AG10803 (cell line): ENCODE measurements at regions not wholly inside any gene's neighbourhood (a gene's known extent, or its start where the extent isn't known, plus 50 kb on each side); places are given as distances from the start of the nearest gene placed in this dataset.
"Not testable (repeated sequence)": the region's sequence is repeated elsewhere in the genome, so short reads cannot be mapped to it uniquely, and the experiment has no call there.

Source experiments
- DNase-seq: peaks from one replicate; pipeline ENCODE4 v3.0.0; 2010; ENCODE audit warnings: low read depth
- H3K4me3 ChIP-seq: 2 replicates; pipeline ENCODE4 v1.5.1; 2011; ENCODE audit warnings: mild to moderate bottlenecking, low read length, control low read depth
- TF ChIP-seq, protein P1 (sequence below): conservative IDR thresholded peaks from 2 replicates; pipeline ENCODE4 v1.5.1; 2011; ENCODE audit warnings: mild to moderate bottlenecking, low read length, control low read depth, inconsistent platforms

DNA sequence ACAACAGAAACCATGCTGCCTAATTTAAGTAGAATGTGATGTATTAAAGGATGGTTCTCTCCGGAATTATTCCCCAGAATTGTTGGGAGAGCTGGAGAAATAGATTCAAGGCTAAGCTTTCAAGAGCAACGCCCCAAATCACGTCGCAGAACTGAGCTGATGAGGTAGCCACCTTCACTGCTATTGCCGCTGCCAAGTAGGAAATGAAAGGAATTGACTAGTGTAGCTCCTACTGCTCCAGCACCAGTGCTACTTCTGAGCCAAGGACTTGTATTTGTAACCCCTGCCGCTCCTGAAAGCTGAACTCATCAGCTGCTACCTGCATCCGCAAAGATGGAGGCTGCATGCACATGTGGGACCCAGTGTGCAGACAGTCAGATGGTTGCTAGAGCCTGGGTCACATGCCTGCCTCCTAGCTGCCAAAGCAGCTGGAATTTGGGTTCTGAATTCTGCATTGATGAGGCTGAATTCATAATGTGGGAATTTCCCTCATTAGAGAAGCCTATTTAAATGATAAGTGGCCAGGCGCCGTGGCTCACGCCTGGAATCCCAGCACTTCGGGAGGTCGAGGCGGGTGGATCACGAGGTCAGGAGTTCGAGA lies 173.9 kb downstream of the PDGFRA start:
- H3K4me3 ChIP-seq = no peak overlapping the region
- TF ChIP-seq, protein P1, sequence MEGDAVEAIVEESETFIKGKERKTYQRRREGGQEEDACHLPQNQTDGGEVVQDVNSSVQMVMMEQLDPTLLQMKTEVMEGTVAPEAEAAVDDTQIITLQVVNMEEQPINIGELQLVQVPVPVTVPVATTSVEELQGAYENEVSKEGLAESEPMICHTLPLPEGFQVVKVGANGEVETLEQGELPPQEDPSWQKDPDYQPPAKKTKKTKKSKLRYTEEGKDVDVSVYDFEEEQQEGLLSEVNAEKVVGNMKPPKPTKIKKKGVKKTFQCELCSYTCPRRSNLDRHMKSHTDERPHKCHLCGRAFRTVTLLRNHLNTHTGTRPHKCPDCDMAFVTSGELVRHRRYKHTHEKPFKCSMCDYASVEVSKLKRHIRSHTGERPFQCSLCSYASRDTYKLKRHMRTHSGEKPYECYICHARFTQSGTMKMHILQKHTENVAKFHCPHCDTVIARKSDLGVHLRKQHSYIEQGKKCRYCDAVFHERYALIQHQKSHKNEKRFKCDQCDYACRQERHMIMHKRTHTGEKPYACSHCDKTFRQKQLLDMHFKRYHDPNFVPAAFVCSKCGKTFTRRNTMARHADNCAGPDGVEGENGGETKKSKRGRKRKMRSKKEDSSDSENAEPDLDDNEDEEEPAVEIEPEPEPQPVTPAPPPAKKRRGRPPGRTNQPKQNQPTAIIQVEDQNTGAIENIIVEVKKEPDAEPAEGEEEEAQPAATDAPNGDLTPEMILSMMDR = no peak
- DNase-seq = no peak

DNA sequence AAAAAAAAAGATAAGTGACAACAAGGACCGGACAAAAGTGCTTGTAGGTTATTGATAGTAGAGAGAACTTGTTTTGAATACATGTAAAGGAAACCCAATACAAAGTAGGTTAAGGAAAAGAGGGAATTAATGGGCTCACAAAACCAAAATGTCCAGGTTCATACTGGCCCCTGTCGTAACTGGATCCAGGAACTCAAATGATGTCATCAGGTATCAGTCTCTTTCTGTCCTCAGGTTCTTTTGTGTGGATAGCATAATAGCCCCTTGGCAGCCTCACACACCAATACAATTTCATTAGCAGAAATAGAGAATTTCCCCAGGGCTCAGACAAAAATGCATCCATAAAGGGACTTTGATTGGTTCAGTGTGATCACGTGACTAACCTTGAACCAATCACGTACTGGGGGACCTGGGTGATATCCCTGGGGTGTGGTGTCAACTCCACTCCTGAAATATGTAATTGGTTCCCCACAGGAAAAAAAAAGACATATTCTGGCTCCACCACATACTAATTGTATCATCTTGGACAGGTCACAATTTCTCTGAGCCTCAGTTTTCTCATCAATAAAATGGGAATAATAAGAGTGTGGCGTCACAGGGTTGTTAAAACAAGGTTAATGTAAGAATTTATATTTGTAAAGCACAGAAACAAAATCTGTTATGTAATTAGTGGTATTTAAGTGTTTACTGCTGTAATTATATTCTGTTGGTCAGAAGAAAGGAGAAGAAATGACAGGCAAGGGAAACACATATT lies 174.8 kb downstream of the PDGFRA start:
- no peak for DNase-seq
- TF ChIP-seq, protein P1 = no peak
- H3K4me3 ChIP-seq = no peak overlapping the region

DNA sequence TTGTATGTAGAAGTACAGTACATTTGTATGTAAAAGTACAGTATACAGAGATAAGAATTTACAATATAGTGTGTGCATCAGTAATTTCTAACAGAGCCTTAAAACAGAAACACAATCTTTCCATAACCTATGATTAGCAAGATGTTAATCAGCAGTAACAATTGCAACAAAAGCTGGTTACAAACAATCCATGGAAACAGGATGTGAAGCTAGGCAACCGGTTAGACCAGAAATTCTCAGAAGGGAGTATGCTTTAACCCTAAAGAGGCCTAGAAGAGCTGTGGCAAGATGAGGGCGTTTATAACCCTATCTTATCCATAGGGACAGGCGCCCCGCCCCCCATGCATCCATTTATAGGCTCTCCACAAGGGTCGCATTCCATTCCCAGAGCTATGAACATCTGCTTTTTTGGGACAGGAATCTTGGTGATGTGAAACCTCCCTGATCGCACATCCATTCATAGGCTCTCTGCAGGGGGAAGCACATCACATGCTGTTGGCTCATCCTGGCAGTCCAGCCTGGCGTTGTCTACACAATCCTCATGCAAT lies 180.3 kb downstream of the PDGFRA start:
- not testable (repeated sequence) for DNase-seq, H3K4me3 ChIP-seq

DNA sequence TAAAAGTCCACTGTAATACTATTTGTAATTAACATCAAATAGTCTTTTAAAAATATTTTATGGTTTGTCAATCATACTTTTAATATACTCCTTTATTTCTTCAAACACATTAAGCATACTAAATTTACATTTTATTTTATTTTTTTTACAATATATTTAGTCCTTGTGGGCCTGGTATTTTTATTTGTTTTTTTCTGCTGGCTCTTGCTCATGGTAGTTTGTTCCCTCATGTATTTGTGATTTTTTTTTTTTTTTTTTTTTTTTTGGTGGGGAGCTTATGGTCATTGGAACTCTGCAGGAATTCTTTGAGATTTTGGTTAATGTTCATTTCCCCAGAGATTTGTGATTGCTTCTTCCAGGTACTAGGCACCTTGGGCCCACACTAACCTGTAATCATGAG lies 185.5 kb downstream of the PDGFRA start:
- no peak for DNase-seq
- TF ChIP-seq, protein P1 = no peak
- H3K4me3 ChIP-seq = no peak overlapping the region

DNA sequence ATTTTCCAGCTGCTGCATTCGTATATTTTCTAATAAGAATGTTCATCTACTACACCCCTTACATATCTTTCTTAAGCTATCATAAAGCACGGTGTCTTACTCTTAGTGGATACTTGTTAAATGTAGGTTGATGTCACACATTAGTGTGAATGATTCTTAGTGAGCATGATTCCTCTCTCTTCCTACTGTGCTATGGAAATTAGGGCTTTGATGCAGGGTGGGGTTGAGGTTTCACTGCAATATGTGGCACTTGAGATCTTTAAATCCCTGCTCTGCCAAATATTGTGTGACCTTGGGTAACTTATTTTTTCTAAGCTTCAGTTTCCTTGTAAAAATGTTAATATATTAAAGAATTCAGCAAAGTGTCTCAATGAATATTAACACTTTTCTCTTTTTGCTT lies 188.4 kb downstream of the PDGFRA start:
- TF ChIP-seq, protein P1 = no peak

DNA sequence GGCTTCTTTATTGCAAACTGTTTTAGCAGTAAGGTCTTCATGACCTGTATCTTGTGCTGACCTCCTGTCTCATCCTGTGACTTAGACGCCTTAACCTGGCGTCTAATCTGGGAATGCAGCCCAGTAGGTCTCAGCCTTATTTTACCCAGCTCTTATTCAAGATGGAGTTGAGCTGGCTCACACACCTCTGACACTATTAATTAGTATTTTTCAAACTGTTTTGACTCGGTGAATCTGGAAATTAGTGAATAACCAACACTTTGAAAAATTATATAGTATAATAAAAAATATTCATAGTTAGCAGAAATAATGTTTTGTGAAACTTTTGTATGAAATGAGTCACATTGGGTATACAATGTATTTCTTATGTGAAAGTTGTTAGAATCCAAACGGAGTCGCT lies 189.4 kb downstream of the PDGFRA start:
- TF ChIP-seq, protein P1 = no peak
- DNase-seq = no peak
- H3K4me3 ChIP-seq = no peak overlapping the region

More for the DNA sequence above, 188.4 kb downstream of the PDGFRA start:
- H3K4me3 ChIP-seq = no peak overlapping the region
- DNase-seq = no peak

DNA sequence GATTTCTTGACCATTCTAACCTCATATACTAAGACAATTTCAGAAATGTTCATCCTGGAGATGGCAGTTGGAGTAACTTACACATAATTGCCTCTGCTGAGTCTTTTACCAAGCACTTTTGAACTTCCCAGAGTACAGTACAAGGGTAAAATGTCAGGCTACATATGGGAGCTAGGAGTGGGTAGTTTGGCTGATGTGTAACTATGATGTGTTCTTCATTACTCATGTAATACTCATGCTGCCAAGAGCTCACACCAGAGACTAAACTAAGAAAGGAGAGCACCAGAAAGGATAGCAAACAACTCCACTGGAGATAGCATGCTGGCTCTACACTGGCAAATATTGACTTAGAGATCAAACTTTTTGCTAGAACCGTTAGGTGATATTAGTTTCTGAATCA lies 194.0 kb downstream of the PDGFRA start:
- peak; percentile 50 for DNase-seq
- TF ChIP-seq, protein P1 = no peak
- no peak overlapping the region for H3K4me3 ChIP-seq
